ENCODE measurements at regions not wholly inside any gene's neighbourhood (a gene's known extent, or its start where the extent isn't known, plus 50 kb on each side); places are given as distances from the start of the nearest gene placed in this dataset.

DNA sequence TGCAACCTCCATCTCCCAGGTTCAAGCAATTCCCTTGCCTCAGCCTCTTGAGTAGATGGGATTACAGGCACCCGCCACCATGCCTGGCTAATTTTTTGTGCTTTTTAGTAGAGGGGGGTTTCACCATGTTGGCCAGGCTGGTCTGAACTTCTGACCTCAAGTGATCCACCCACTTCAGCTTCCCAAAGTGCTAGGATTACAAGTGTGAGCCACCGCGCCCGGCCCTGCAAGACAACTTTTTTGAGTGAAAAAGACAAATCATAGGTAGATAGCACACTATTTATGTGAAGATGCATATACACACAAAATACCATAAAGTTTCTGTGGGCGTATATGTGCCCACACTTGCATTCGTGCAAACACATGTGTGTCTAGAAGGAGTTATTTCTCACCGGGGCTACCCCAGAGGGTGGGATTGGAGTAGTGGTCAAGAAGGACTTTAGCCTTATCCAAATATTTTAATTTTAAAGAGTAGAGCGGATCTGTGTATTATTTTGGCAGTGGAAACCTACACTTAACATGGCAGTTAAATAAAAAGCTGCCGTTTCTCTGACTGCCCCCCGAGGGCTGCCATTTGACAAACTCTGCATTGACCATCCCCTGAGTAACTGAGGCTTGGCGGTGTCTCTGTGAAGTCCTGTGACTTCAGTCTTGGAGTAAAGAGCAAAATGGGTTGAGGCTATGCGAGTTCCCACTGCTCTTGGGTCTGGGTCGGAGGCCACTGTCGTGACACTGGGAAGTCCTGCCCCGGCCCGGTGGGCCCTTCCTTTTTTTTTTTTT, 93.4 kb upstream of the PTCH1 start:
- DNase-seq = no peak

DNA sequence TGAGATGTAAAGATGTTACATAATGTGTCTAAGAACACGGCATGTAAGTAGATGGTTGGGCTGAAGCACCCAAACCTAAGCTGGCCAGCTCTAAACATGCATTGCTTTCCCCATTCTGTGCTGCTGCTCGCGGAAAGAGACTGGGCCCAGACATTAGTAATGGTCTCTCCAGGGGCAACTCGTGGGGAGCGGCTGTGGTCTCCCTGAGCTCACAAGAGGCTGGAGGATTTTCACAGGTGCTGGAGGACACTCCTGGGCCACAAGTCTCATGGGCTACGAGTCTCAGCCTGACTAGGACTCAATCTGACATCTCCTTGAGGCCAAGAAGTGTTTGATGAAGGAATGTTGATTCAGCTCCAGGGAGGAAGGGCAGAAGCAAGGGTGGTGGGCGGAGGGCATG, 92.7 kb upstream of the PTCH1 start:
- DNase-seq = no peak

DNA sequence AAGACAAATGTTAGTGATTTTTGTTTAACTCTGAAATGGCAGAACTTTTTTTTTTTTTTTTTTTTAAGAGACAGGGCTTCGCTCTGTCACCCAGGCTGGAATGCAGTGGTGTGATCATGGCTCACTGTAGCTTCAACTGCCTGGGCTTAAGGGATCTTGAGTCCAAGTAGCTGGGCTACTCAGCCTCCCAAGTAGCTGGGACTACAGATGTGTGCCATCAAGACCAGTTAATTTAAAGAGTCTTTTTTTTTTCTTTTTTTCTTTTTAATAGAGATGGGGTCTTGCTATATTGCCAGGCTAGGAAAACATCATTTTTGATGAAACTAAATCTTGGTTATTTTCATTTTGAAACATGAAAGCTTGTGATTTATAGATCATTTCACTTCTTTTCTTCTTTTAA, 91.6 kb upstream of the PTCH1 start:
- no peak for DNase-seq

GRCh38 chr9:95607507-95607906, 90.7 kb upstream of the PTCH1 start:
- DNase-seq = no peak

GRCh38 chr9:95606489-95607350, 89.9 kb upstream of the PTCH1 start:
- no peak for DNase-seq

- DNase-seq = no peak
Measured at GRCh38 chr9:95605816-95606488, 89.2 kb upstream of the PTCH1 start.

DNA sequence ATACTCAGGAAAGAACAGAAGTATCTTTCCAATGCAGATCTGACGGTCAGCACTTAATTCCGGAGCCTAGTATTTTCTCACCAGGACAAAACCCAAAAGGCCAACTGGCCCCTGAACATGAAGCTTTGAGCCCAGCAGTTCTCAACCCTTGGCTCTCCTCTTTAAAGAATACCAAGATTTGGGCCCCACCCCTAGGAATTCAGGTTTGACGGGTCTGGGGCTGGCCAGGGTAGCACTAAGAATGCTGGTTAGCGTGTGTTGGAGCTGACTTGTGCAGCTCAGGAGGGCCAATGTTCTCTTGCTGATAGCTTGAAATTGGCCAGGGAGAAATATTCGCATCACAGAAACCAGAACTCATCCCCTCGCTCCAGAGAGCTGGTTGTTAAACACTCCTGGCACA, 88.3 kb upstream of the PTCH1 start:
- DNase-seq = no peak

DNA sequence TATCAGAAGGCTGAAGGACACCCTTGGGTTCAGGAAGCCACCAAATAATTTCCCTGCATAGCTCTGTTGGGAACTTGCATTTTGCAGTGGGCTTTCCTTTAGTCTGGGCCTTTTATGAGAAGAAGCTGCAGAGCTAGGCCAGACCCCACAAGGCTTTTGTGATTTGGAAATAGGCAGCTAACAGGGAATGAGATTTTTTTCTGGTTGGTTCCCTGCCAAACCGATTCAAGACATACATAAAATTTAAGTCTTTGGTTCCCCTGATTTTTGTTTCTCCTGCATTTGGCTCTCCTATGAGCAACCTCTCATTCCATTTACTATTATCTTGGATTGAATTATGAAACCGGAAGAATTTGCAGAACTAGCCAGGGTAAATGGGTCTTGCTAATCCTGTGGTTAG, 81.5 kb upstream of the PTCH1 start:
- DNase-seq = no peak

- DNase-seq = no peak
Measured at GRCh38 chr9:95595721-95596295, 79.0 kb upstream of the PTCH1 start.

- no peak for DNase-seq
Measured at GRCh38 chr9:95592931-95593330, 76.2 kb upstream of the PTCH1 start.

- no peak for DNase-seq
Measured at GRCh38 chr9:95588724-95589588, 72.2 kb upstream of the PTCH1 start.

DNA sequence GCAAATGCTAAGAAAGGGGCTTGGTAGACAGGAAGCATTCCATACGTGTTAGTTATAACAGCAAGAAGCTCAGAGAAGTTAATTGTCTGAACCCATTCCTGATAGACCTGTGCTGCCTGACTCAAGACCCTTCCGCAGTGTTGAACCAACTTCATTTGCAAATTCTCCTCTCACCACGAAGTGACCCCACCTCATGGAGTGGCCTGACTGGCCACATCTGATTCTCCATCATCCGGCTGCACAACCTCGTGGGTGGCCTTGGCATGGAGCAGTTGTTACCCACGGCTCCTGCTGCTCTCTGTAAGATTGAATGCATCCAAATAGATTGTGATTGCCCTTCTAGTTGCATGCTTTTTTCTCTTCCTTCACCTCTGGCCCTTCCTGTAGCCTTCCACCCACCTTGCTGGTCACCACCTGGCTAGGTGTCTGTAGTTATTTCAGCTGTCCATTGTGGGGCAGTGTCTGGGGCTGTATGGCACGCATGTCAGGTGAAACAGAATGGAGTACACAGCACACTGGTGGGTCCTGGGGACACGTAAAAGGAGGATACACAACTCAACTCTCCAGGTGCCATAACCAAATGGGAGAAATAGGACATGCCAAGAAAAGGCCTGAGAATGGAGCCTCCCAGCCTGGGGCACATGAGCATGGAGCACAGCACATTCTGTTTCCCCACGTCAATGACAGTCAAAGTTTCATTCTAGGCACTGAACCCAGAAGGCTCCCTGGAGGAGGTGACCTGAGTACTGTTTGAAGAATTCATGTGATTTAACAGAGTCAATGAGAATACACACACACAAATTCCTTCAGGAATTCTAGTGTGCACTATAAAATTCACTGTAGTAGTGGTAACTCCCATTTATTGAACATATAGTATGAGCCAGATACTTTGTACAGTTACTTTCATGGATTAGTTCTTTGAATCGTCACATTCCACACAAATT, 70.5 kb upstream of the PTCH1 start:
- no peak for DNase-seq

DNA sequence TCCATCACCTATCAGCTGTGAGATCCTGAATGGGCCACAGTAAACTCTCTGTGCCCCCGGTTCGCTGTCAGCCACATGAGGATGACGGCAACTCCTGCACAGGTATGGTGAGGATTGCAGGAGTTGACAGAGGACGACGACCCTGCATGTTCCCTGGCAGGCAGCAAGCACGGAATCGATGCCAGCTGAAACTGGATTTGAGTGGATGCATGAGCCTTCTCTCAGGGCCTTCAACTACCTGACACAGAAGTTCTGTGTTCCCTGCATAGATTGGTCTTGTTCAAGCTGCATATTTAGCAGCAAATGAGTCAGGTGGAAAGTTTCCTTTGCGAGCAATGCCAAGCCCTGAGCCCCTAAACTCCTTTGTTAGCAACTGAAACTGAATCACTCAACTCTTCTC, 69.6 kb upstream of the PTCH1 start:
- DNase-seq = no peak

GRCh38 chr9:95585824-95586223, 69.1 kb upstream of the PTCH1 start:
- no peak for DNase-seq

DNA sequence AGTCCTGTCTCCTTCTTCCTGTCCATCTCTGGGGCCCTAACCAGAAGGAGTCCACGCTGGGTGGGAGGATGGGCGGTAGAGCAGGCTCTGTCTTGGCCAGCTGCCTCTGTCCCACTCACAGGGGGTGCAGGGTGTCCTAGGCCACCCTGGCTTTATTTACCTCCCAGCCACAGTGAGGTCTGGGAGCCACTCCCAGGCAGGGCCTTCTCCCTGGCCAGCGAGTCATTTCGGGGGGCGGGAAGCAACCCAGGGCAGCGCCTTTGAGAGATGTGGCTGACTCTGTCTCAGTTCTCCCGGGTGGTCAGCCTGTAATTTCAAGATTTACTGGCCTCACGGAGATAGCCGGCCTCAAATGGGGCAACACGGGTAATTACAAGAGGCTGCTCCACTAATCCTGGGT, 67.4 kb upstream of the PTCH1 start:
- no peak for DNase-seq

DNA sequence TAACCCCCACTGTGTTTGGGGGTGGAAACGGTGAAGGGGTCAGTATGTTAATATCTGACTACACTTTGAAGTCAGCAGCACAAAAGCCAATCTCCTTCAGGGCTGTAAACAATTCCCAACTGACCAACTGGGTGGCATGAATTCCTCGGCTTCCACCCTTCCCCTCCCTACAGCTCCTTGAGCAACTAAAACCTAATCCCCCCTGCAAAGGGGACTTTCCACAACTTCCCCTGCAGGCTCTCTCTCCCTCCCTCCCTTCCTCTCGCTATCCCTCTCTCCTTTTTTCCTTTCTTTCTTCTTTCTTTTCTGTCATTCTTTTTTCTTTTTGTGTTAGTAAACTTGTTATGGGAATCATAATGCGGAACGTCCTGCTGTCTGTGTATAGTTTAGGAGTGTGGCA, 65.1 kb upstream of the PTCH1 start:
- DNase-seq = no peak

- DNase-seq = no peak
Measured at GRCh38 chr9:95580812-95581761, 64.3 kb upstream of the PTCH1 start.

- DNase-seq = no peak
Measured at GRCh38 chr9:95574866-95575553, 58.2 kb upstream of the PTCH1 start.

DNA sequence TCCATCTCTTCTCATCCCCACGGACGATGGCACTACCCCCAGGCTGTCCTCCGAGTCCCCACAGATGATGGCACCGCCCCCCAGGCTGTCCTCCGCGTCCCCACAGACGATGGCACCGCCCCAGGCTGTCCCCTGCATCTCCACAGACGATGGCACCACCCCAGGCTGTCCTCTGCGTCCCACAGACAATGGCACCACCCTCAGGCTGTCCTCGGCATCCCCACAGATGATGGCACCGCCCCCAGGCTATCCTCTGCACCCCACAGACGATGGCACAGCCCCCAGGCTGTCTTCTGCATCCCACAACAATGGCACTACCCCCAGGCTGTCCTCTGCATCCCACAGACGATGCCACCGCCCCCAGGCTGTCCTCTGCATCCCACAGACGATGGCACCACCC, 57.4 kb upstream of the PTCH1 start:
- no peak for DNase-seq
